DOHH2 (cell line): ENCODE measurements at regions not wholly inside any gene's neighbourhood (a gene's known extent, or its start where the extent isn't known, plus 50 kb on each side); places are given as distances from the start of the nearest gene placed in this dataset.

Experiments used
- H3F3A ChIP-seq: fragments of 200-600 bp; sonication (generic), shearing (Covaris generic); 2 replicates; pipeline ENCODE4 v1.6.0; 2016; ENCODE audit warnings: antibody characterized with exemption, mild to moderate bottlenecking; ENCODE audit not compliant: control insufficient read depth, insufficient read depth
- H3K27ac ChIP-seq: fragments of 200-600 bp; sonication (generic); 2 replicates; pipeline ENCODE4 v1.5.1; 2014; ENCODE audit warnings: low read depth, mild to moderate bottlenecking, low read length, moderate library complexity
- H3K27me3 ChIP-seq: fragments of 200-600 bp; sonication (generic); 2 replicates; pipeline ENCODE4 v1.6.1; 2014; ENCODE audit warnings: mild to moderate bottlenecking, low read length, mixed read lengths; ENCODE audit not compliant: control insufficient read depth
- H3K36me3 ChIP-seq: fragments of 200-600 bp; sonication (generic); 2 replicates; pipeline ENCODE4 v1.6.1; 2014; ENCODE audit warnings: mild to moderate bottlenecking, low read length, moderate library complexity, mixed read lengths; ENCODE audit not compliant: control insufficient read depth
- H3K4me1 ChIP-seq: fragments of 200-600 bp; sonication (generic); 2 replicates; pipeline ENCODE4 v1.6.1; 2014; ENCODE audit warnings: mild to moderate bottlenecking, low read length, mixed read lengths; ENCODE audit not compliant: control insufficient read depth
- H3K4me2 ChIP-seq: fragments of 200-600 bp; sonication (generic); 2 replicates; pipeline ENCODE4 v1.6.0; 2014; ENCODE audit warnings: mild to moderate bottlenecking, low read length, moderate library complexity
- H3K4me3 ChIP-seq: fragments of 200-600 bp; sonication (generic); 2 replicates; pipeline ENCODE4 v1.5.1; 2014; ENCODE audit warnings: mild to moderate bottlenecking, low read length, mixed read lengths
- H3K79me2 ChIP-seq: fragments of 200-600 bp; sonication (generic); 2 replicates; pipeline ENCODE4 v1.6.1; 2014; ENCODE audit warnings: mild to moderate bottlenecking, low read length, mixed read lengths; ENCODE audit not compliant: control insufficient read depth
- H3K9me2 ChIP-seq: fragments of 200-600 bp; sonication (generic); replicated peaks from 2 replicates; pipeline ENCODE4 v1.6.1; 2014; ENCODE audit warnings: mild to moderate bottlenecking, low read length, mixed read lengths; ENCODE audit not compliant: control insufficient read depth
- H3K9me3 ChIP-seq: fragments of 200-600 bp; sonication (generic); 2 replicates; pipeline ENCODE4 v1.6.1; 2014; ENCODE audit warnings: antibody characterized with exemption, low read length, mixed read lengths; ENCODE audit not compliant: control insufficient read depth, insufficient read depth
- H4K20me1 ChIP-seq: fragments of 200-600 bp; sonication (generic); 2 replicates; pipeline ENCODE4 v1.6.0; 2014; ENCODE audit warnings: low read depth, mild to moderate bottlenecking, antibody characterized with exemption, low read length, moderate library complexity; ENCODE audit not compliant: control insufficient read depth, insufficient read depth
- EZH2phosphoT487 ChIP-seq: fragments of 200-600 bp; sonication (generic); IDR thresholded peaks from 2 replicates; pipeline ENCODE4 v1.6.1; 2017; ENCODE audit warnings: borderline replicate concordance, mild to moderate bottlenecking, antibody characterized with exemption, low read length, moderate library complexity, mixed read lengths
- TF ChIP-seq, protein P1 (sequence below): fragments of 200-600 bp; sonication (generic); IDR thresholded peaks from one replicate; pipeline ENCODE4 v1.5.1; 2014; ENCODE audit warnings: antibody characterized with exemption, mild to moderate bottlenecking, low read depth, low read length; ENCODE audit not compliant: poor library complexity, severe bottlenecking

DNA sequence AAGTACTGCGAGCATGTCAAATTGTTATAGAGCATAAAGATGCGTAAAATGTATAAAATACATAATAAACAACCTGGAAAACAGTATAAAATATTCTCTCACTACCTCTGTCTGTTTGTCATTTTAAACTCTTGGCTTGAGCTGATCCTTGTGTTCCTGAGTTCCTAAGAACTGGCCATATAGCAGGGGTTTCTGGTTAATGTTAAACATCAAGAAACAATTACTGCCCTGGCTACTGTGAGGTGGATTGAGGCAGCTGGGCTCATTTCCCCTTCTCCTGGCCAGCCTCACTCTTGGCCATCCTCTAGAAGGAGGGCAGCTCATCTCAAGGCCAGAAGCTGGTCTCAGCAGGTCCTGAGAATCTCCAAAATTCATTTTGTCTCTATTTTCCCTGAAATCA is 297.3 kb upstream of the USP24 start:
- no peak for TF ChIP-seq EZH2phosphoT487
- TF ChIP-seq, protein P1, sequence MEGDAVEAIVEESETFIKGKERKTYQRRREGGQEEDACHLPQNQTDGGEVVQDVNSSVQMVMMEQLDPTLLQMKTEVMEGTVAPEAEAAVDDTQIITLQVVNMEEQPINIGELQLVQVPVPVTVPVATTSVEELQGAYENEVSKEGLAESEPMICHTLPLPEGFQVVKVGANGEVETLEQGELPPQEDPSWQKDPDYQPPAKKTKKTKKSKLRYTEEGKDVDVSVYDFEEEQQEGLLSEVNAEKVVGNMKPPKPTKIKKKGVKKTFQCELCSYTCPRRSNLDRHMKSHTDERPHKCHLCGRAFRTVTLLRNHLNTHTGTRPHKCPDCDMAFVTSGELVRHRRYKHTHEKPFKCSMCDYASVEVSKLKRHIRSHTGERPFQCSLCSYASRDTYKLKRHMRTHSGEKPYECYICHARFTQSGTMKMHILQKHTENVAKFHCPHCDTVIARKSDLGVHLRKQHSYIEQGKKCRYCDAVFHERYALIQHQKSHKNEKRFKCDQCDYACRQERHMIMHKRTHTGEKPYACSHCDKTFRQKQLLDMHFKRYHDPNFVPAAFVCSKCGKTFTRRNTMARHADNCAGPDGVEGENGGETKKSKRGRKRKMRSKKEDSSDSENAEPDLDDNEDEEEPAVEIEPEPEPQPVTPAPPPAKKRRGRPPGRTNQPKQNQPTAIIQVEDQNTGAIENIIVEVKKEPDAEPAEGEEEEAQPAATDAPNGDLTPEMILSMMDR = no peak
- Histone ChIP-seq H3F3A (no peaks in the 10 kb centered on the region), H4K20me1 (no peaks in the 10 kb centered on the region), H3K9me2 (no peaks in the 10 kb centered on the region), H3K27ac (no peak overlapping the region), H3K79me2 (no peaks in the 10 kb centered on the region), H3K4me3 (no peak overlapping the region), H3K4me1 (no peaks in the 10 kb centered on the region), H3K9me3 (no peaks in the 10 kb centered on the region), H3K27me3 (no peaks in the 10 kb centered on the region), H3K4me2 (no peak overlapping the region), H3K36me3 (no peaks in the 10 kb centered on the region)

DNA sequence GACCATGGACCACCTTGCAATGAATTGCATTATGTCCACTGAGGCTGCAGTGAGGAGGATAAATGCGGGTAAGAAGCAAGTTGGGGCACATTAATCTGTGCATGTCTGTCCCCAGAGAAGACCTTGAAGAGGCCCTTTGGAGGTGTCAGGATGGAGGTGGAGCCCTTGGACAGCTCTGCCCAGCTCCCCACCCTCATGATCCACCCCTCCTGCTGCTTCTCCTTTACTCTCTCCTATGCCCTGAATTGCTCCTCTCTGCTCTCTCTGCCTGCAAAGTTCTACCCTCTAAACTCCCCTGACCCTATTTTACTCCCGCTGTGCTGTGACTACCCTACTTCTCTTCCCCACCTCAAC is 292.4 kb upstream of the USP24 start:
- Histone ChIP-seq H3K4me3 (no peak overlapping the region), H3K27ac (no peak overlapping the region), H3K79me2 (no peaks in the 10 kb centered on the region), H3K4me1 (no peaks in the 10 kb centered on the region), H3K27me3 (no peaks in the 10 kb centered on the region), H3F3A (no peaks in the 10 kb centered on the region), H3K9me3 (no peaks in the 10 kb centered on the region), H3K36me3 (no peaks in the 10 kb centered on the region), H4K20me1 (no peaks in the 10 kb centered on the region; the same call in 1 of the 2 replicates), H3K4me2 (no peak overlapping the region), H3K9me2 (no peaks in the 10 kb centered on the region)
- TF ChIP-seq, protein P1 = no peak
- no peak for TF ChIP-seq EZH2phosphoT487

DNA sequence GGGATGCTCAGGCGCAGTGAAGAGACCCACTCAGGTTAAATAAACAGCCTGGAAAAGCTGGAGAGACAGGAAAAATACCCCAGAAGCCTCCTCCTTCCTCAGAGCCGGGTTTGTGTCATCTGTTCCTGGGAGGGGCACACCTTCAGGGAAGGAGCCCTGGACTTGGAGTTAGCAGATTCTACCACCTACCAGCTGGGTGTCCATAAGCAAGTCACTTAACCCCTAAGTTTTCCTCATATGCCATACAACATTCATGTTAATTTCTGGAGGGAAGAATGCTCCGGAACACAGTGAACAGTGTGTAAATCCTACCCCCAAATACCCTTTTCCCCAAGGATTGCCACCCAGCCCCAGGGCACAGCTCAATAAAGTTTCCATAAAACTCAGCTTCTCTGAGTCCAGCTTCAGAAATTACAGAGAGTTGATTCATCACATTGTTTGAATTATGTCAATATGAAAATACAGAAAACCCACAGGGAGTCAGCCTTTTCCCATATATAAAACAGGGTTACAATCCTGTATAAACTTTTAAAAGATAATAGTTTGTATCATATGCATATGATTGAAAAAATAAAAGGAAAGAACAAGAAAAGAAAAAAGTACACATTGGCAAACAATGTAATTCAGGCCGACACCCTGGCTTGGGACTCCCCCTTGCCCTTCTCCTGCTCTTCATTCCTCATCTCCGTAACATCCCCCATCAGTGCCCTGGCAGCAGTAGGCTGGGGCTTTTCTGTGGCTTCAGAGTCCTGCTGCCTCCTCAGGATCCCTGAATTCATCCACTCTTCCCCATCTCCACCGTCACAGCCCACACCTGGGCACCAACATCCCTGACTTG is 291.8 kb upstream of the USP24 start:
- no peaks in the 10 kb centered on the region for H3K79me2 ChIP-seq
- H3K27me3 ChIP-seq = peaks cover 3% of the 10 kb centered on the region; the same call in 1 of the 2 replicates
- H3K9me3 ChIP-seq = no peaks in the 10 kb centered on the region
- no peak overlapping the region for H3K27ac ChIP-seq
- H4K20me1 ChIP-seq = no peaks in the 10 kb centered on the region; the same call in 1 of the 2 replicates
- H3F3A ChIP-seq = no peaks in the 10 kb centered on the region
- no peak for TF ChIP-seq EZH2phosphoT487
- TF ChIP-seq, protein P1 = no peak
- H3K9me2 ChIP-seq = no peaks in the 10 kb centered on the region
- H3K36me3 ChIP-seq = no peaks in the 10 kb centered on the region
- no peak overlapping the region for H3K4me3 ChIP-seq
- H3K4me1 ChIP-seq = no peaks in the 10 kb centered on the region
- no peak overlapping the region for H3K4me2 ChIP-seq
